K562 (cell line): ENCODE measurements at regions not wholly inside any gene's neighbourhood (a gene's known extent, or its start where the extent isn't known, plus 50 kb on each side); places are given as distances from the start of the nearest gene placed in this dataset.

Source experiments
- ATAC-seq: fragments of 200-7000 bp; cut with Tn5 transposase; 3 replicates; pipeline ENCODE4 v1.9.1; 2020; ENCODE audit warnings: moderate library complexity
- BruUV-seq: library from RNA; stranded (reverse); fragments of 400-500 nt; replicated peaks from 2 replicates; lab custom pipeline; 2021; lab: Mats Ljungman, UMichigan
- CTCF ChIA-PET: fragments of 300-600 bp; formaldehyde crosslinking; extraction: SDS; loops from one replicate; lab custom pipeline; 2021; ENCODE audit warnings: low intra/inter-chr PET ratio; lab: Yijun Ruan, JAX
- POLR2A ChIA-PET: fragments of 300-600, 350-650 bp; sonication (Branson Sonifier 250); formaldehyde crosslinking; extraction: SDS; loops from one replicate; lab custom pipeline; 2021; ENCODE audit warnings: antibody characterized with exemption, inconsistent platforms; lab: Yijun Ruan, JAX
- DNase-seq, 4 experiments: peaks; one replicate each; pipeline versions ENCODE4 v3.0.0 to v3.0.0-alpha.2; 2011 to 2018; ENCODE audit warnings: low spot score in 3 of 4, mixed read lengths in 3 of 4; ENCODE audit errors: extremely low read depth in 1 of 4
- FAIRE-seq: peaks from 2 replicates; lab custom pipeline; 2011; peaks lifted over from hg19 to GRCh38; lab: Jason Lieb, UNC
- H2AFZ ChIP-seq: 2 replicates; pipeline ENCODE4 v1.6.0; 2011; ENCODE audit warnings: low read depth, low read length, control low read depth, inconsistent platforms
- H3K27ac ChIP-seq: fragments of 200-600 bp; 3 replicates; pipeline ENCODE4 v1.8.0; 2011; ENCODE audit warnings: low read depth, mild to moderate bottlenecking, control low read depth, inconsistent platforms, low read length, moderate library complexity, mixed read lengths; ENCODE audit errors: extremely low read depth
- H3K27me3 ChIP-seq, 2 experiments: fragments of 300-600 bp in 1 of 2; 2 replicates in 1 of 2; 3 replicates in 1 of 2; pipeline versions ENCODE4 v1.6.0 to v1.8.0; 2011; ENCODE audit warnings: inconsistent platforms in 2 of 2, low read length in 2 of 2, mild to moderate bottlenecking in 1 of 2, mixed read lengths in 1 of 2, moderate library complexity in 1 of 2; ENCODE audit not compliant: control insufficient read depth in 2 of 2, insufficient read depth in 2 of 2
- H3K36me3 ChIP-seq: fragments of 300-600 bp; 3 replicates; pipeline ENCODE4 v1.8.0; 2011; ENCODE audit warnings: mild to moderate bottlenecking, low read length, inconsistent platforms; ENCODE audit not compliant: control insufficient read depth, insufficient read depth
- H3K4me1 ChIP-seq, 2 experiments: fragments of 200-600 bp in 1 of 2; replicated peaks in 1 of 2; 2 replicates in 1 of 2; 3 replicates in 1 of 2; pipeline versions ENCODE4 v1.5.1 to v1.8.0; 2011; ENCODE audit warnings: inconsistent platforms in 2 of 2, low read length in 2 of 2, mild to moderate bottlenecking in 1 of 2, mixed read lengths in 1 of 2, moderate library complexity in 1 of 2; ENCODE audit not compliant: control insufficient read depth in 2 of 2, insufficient read depth in 2 of 2
- H3K4me2 ChIP-seq: 2 replicates; pipeline ENCODE4 v1.6.1; 2011; ENCODE audit warnings: low read length, control low read depth, inconsistent platforms, mixed read lengths; ENCODE audit not compliant: insufficient read depth
- H3K4me3 ChIP-seq: fragments of 200-600 bp; sonication (generic), shearing (Covaris generic); 2 replicates; pipeline ENCODE4 v1.5.1; 2016; ENCODE audit warnings: control low read depth, inconsistent platforms
- H3K79me2 ChIP-seq: fragments of 200-600 bp; 3 replicates; pipeline ENCODE4 v1.8.0; 2011; ENCODE audit warnings: low read length, inconsistent platforms; ENCODE audit not compliant: control insufficient read depth, insufficient read depth
- H3K9ac ChIP-seq, 2 experiments: 2 replicates each; pipeline versions ENCODE4 v1.6.0 to v1.6.1; 2011; ENCODE audit warnings: low read depth in 2 of 2, low read length in 2 of 2, control low read depth in 1 of 2, inconsistent platforms in 1 of 2, mild to moderate bottlenecking in 1 of 2, mixed read lengths in 1 of 2; ENCODE audit not compliant: insufficient read depth in 1 of 2
- H3K9me1 ChIP-seq: one replicate; pipeline ENCODE4 v1.6.0; 2011; ENCODE audit warnings: inconsistent platforms, mild to moderate bottlenecking, low read length, moderate library complexity; ENCODE audit not compliant: control insufficient read depth, insufficient read depth
- H3K9me3 ChIP-seq: replicated peaks from 2 replicates; pipeline ENCODE4 v1.5.1; 2011; ENCODE audit warnings: low read depth, low read length, inconsistent platforms; ENCODE audit not compliant: control insufficient read depth, insufficient read depth
- H4K20me1 ChIP-seq: replicated peaks from 2 replicates; pipeline ENCODE4 v1.6.1; 2011; ENCODE audit warnings: low read length, inconsistent platforms, mixed read lengths; ENCODE audit not compliant: control insufficient read depth, insufficient read depth
- CHAMP1 ChIP-seq: fragments of 450-650 bp; IDR thresholded peaks from 2 replicates; pipeline ENCODE4 v1.6.1; 2016; ENCODE audit warnings: mild to moderate bottlenecking
- CREB5 ChIP-seq: fragments of 250-450 bp; sonication (Bioruptor Pico); IDR thresholded peaks from 2 replicates; pipeline ENCODE4 v1.5.0; 2020; ENCODE audit warnings: mild to moderate bottlenecking
- ELF4 ChIP-seq: fragments of 450-650 bp; formaldehyde crosslinking; IDR thresholded peaks from 2 replicates; pipeline ENCODE4 v1.4.0; 2022; ENCODE audit warnings: missing genetic modification characterization
- FOXA1 ChIP-seq: fragments of 450-650 bp; IDR thresholded peaks from 2 replicates; pipeline ENCODE4 v1.6.1; 2016; ENCODE audit warnings: mild to moderate bottlenecking, borderline replicate concordance
- GATAD2B ChIP-seq: fragments of 450-650 bp; IDR thresholded peaks from 2 replicates; pipeline ENCODE4 v1.6.1; 2017; ENCODE audit warnings: mild to moderate bottlenecking, borderline replicate concordance
- GTF2F1 ChIP-seq: IDR thresholded peaks from 2 replicates; pipeline ENCODE4 v1.6.1; 2011; ENCODE audit warnings: low read depth, low read length, improper control_type of control experiment
- GTF3C2 ChIP-seq: IDR thresholded peaks from 3 replicates; pipeline ENCODE4 v1.6.1; 2011; ENCODE audit warnings: borderline replicate concordance, mild to moderate bottlenecking, moderate library complexity; ENCODE audit not compliant: insufficient read length; ENCODE audit errors: extremely low read depth
- IRF2 ChIP-seq: sonication (generic); formaldehyde crosslinking; IDR thresholded peaks from 2 replicates; pipeline ENCODE4 v1.8.1; 2022; ENCODE audit warnings: mild to moderate bottlenecking, missing genetic modification reagents
- KLF10 ChIP-seq: fragments of 250-450 bp; sonication (Bioruptor Pico); IDR thresholded peaks from 2 replicates; pipeline ENCODE4 v1.6.1; 2021; ENCODE audit warnings: matching md5 sums
- MAFG ChIP-seq: fragments of 450-650 bp; conservative IDR thresholded peaks from 2 replicates; pipeline ENCODE4 v1.6.1; 2016; ENCODE audit warnings: missing genetic modification characterization, missing compliant biosample characterization
- POLR2A ChIP-seq: fragments of 450-650 bp; conservative IDR thresholded peaks from 2 replicates; pipeline ENCODE4 v1.6.1; 2016
- SETDB1 ChIP-seq: IDR thresholded peaks from one replicate; pipeline ENCODE4 v1.6.1; 2012; ENCODE audit warnings: low read length, control low read depth, inconsistent platforms
- SREBF2 ChIP-seq: sonication (generic); formaldehyde crosslinking; IDR thresholded peaks from 2 replicates; pipeline ENCODE4 v1.4.0; 2020; ENCODE audit warnings: mild to moderate bottlenecking, missing genetic modification reagents
- TEAD4 ChIP-seq, 2 experiments: sonication (generic) in 1 of 2; formaldehyde crosslinking in 1 of 2; IDR thresholded peaks; 2 replicates each; pipeline versions ENCODE4 v1.6.1 to v1.8.0; 2012 to 2022; ENCODE audit warnings: borderline replicate concordance in 1 of 2, inconsistent platforms in 1 of 2, low read length in 1 of 2, mild to moderate bottlenecking in 1 of 2, missing genetic modification reagents in 1 of 2
- TRIM24 ChIP-seq, 2 experiments: fragments of 450-650 bp; IDR thresholded peaks; 2 replicates each; pipeline ENCODE4 v1.6.1; 2016
- ZNF24 ChIP-seq: fragments of 450-650 bp; IDR thresholded peaks from 2 replicates; pipeline ENCODE4 v1.6.1; 2016
- WGBS: fragments of 100-300 bp; shearing (Covaris generic); methylation state at CpG from one replicate; pipeline ENCODE4 v1.1.6; 2016; ENCODE audit warnings: low coverage, mixed read lengths; ENCODE audit not compliant: insufficient coverage; ENCODE audit errors: missing lambda C conversion rate; 5-methylcytosine and 5-hydroxymethylcytosine counted together
- in situ Hi-C: fragments of 300-500 bp; cut with MboI; formaldehyde crosslinking; loops from 4 replicates; pipeline ENCODE4 v1.15.0; 2018; ENCODE audit warnings: inconsistent platforms, mixed read lengths
- intact Hi-C: fragments of 100-400 bp; cut with micrococcal nuclease; formaldehyde crosslinking; loops from 2 replicates; pipeline ENCODE4 v1.14.2; 2022

GRCh38 chr18:78123144-78123909 lies 856.3 kb upstream of the SALL3 start:
- Histone ChIP-seq H3K27me3 (peaks cover 0 to 4% of the 10 kb centered on the region in 2 experiments; a peak in 2 of 5 replicates), H2AFZ (no peak overlapping the region), H3K4me1 (no peaks in the 10 kb centered on the region), H3K79me2 (no peaks in the 10 kb centered on the region), H3K9me3 (no peaks in the 10 kb centered on the region), H3K27ac (no peak overlapping the region), H3K9ac (no peak overlapping the region), H3K9me1 (no peaks in the 10 kb centered on the region), H3K4me3 (no peak overlapping the region), H3K4me2 (no peak overlapping the region), H3K36me3 (no peaks in the 10 kb centered on the region), H4K20me1 (no peaks in the 10 kb centered on the region)
- no peak for FAIRE-seq
- in situ Hi-C loops (no loop called here), intact Hi-C loops (no loop called here)
- ChIA-PET POLR2A (no interaction called here), CTCF (no interaction called here)
- TF ChIP-seq ZNF24 (no peak), GATAD2B (no peak), GTF3C2 (no peak), POLR2A (no peak), IRF2 (no peak), SREBF2 (CRISPR knock-in tag) (no peak), GTF2F1 (no peak), SETDB1 (no peak), TEAD4 (IDR thresholded peaks at IDR 0.05; ENCODE audit: low read length) (no peak), TEAD4 (CRISPR knock-in tag; IDR thresholded peaks at IDR 0.05; ENCODE audit: borderline replicate concordance) (no peak), KLF10 (CRISPR knock-in tag) (no peak), FOXA1 (no peak), CHAMP1 (no peak), CREB5 (no peak), ELF4 (CRISPR knock-in tag) (no peak), MAFG (tag) (no peak), TRIM24 (IDR thresholded peaks at IDR 0.05) (no peak)
- no peak for DNase-seq
- BruUV-seq, result no TSS peak
- 0% methylated on average over 12 of the region's 24 CpGs for WGBS
- ATAC-seq, result no peak
